ENCODE measurements at regions not wholly inside any gene's neighbourhood (a gene's known extent, or its start where the extent isn't known, plus 50 kb on each side); places are given as distances from the start of the nearest gene placed in this dataset.
A peak's percentile ranks its signal among the peaks of the same experiment; 100 is the strongest.

DNA sequence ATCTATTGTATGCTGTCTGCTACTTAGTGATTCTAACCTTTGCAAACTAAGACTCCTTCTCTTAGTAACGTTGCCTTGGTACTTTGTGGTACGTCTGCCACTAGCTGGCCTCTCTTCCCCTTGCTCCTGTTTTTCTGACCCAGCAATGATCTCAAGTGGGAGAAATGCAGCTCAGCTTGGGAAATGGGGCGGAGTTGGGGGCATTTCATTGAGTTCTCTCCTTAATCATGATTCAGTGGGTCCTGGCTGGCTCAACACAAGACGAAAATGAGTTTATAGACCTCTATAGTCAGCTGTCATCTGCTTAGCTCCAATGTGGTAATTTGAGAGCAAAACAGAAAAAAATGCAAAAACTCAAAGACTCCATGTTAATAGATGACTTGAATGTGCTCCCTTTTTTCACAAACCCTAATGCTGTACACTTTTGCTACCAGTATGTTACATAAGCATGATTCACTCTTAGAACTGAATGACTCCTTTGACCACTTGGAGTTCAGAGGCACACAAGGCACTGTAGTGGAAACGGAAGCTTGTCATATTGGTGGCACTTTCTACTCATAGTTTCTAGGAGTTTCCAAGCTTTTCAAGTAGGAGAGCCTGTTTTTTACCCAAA is 55.3 kb upstream of the SOX4 start:
- H3K36me3 ChIP-seq (ENCODE audit: control insufficient read depth, insufficient read depth, low read length): no peaks in the 10 kb centered on the region
- H3K9ac ChIP-seq (ENCODE audit: insufficient read depth, low read length): no peak overlapping the region
- no peaks in the 10 kb centered on the region for H3K9me3 ChIP-seq (ENCODE audit: control insufficient read depth, insufficient read depth, low read depth, low read length)
- H3K27me3 ChIP-seq (ENCODE audit: control insufficient read depth, insufficient read depth, low read length): no peaks in the 10 kb centered on the region
- H3K4me2 ChIP-seq (ENCODE audit: extremely low read depth, insufficient read depth, low read length): no peak overlapping the region
- H2AFZ ChIP-seq (ENCODE audit: low read length): no peak overlapping the region
- TF ChIP-seq, protein P1, sequence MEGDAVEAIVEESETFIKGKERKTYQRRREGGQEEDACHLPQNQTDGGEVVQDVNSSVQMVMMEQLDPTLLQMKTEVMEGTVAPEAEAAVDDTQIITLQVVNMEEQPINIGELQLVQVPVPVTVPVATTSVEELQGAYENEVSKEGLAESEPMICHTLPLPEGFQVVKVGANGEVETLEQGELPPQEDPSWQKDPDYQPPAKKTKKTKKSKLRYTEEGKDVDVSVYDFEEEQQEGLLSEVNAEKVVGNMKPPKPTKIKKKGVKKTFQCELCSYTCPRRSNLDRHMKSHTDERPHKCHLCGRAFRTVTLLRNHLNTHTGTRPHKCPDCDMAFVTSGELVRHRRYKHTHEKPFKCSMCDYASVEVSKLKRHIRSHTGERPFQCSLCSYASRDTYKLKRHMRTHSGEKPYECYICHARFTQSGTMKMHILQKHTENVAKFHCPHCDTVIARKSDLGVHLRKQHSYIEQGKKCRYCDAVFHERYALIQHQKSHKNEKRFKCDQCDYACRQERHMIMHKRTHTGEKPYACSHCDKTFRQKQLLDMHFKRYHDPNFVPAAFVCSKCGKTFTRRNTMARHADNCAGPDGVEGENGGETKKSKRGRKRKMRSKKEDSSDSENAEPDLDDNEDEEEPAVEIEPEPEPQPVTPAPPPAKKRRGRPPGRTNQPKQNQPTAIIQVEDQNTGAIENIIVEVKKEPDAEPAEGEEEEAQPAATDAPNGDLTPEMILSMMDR (conservative IDR thresholded peaks at IDR 0.05 in 1 of 2, IDR thresholded peaks at IDR 0.05 in 1 of 2; ENCODE audit: low read depth in 1 of 2, low read length in 2 of 2): no peak
- no peak for TF ChIP-seq EZH2 (IDR thresholded peaks at IDR 0.05; ENCODE audit: low read length, missing control alignments)
- H3K4me3 ChIP-seq (replicated peaks in 1 of 4; ENCODE audit: control extremely low read depth in 1 of 4, insufficient read depth in 1 of 4, low read depth in 3 of 4, low read length in 4 of 4): no peak overlapping the region
- no peaks in the 10 kb centered on the region for H3K4me1 ChIP-seq (ENCODE audit: control insufficient read depth, extremely low read depth, insufficient read depth, low read length)
- no peaks in the 10 kb centered on the region for H3K79me2 ChIP-seq (ENCODE audit: control insufficient read depth, insufficient read depth, low read length)
- H3K27ac ChIP-seq (ENCODE audit: insufficient read depth, low read length): no peak overlapping the region
- no peaks in the 10 kb centered on the region for H4K20me1 ChIP-seq (ENCODE audit: control insufficient read depth, extremely low read depth, insufficient read depth, low read length)
- DNase-seq (ENCODE audit: low read depth in 2 of 2): peak; percentile 31 to 80

DNA sequence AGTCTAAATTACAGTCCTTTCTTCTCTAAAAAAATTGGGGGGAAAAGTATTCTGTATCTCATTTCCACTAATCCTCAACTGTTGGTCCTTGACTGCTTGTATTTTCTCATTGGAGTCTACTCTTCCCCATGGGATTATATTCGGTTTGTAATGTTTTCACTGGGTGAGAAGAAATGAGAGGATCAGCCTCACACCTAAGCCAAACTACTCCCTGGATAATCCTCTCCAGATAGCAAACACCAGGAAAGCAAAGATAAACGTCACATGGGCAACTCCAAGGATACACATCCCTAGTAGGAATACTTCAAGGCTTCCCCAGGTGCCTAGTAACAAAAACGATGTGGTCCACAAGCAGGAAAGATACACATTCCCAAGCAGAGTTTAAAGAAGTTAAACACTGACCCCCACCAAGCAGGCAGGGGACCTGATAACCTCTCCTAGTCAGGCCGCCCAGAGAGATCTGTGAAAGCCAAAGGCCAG is 53.9 kb upstream of the SOX4 start:
- H4K20me1 ChIP-seq (ENCODE audit: control insufficient read depth, extremely low read depth, insufficient read depth, low read length): no peaks in the 10 kb centered on the region
- no peaks in the 10 kb centered on the region for H3K4me1 ChIP-seq (ENCODE audit: control insufficient read depth, extremely low read depth, insufficient read depth, low read length)
- no peaks in the 10 kb centered on the region for H3K79me2 ChIP-seq (ENCODE audit: control insufficient read depth, insufficient read depth, low read length)
- TF ChIP-seq EZH2 (IDR thresholded peaks at IDR 0.05; ENCODE audit: low read length, missing control alignments): no peak
- TF ChIP-seq, protein P1 (conservative IDR thresholded peaks at IDR 0.05 in 1 of 2, IDR thresholded peaks at IDR 0.05 in 1 of 2; ENCODE audit: low read depth in 1 of 2, low read length in 2 of 2): no peak
- no peak for DNase-seq (ENCODE audit: low read depth in 2 of 2)
- no peaks in the 10 kb centered on the region for H3K27me3 ChIP-seq (ENCODE audit: control insufficient read depth, insufficient read depth, low read length)
- no peak overlapping the region for H3K4me2 ChIP-seq (ENCODE audit: extremely low read depth, insufficient read depth, low read length)
- H3K36me3 ChIP-seq (ENCODE audit: control insufficient read depth, insufficient read depth, low read length): no peaks in the 10 kb centered on the region
- no peak overlapping the region for H2AFZ ChIP-seq (ENCODE audit: low read length)
- no peak overlapping the region for H3K27ac ChIP-seq (ENCODE audit: insufficient read depth, low read length)
- no peak overlapping the region for H3K4me3 ChIP-seq (replicated peaks in 1 of 4; ENCODE audit: control extremely low read depth in 1 of 4, insufficient read depth in 1 of 4, low read depth in 3 of 4, low read length in 4 of 4)
- no peaks in the 10 kb centered on the region for H3K9me3 ChIP-seq (ENCODE audit: control insufficient read depth, insufficient read depth, low read depth, low read length)
- H3K9ac ChIP-seq (ENCODE audit: insufficient read depth, low read length): no peak overlapping the region

Data from fibroblast of lung (primary cell).